SU-DHL-6 (cell line): ENCODE measurements at regions not wholly inside any gene's neighbourhood (a gene's known extent, or its start where the extent isn't known, plus 50 kb on each side); places are given as distances from the start of the nearest gene placed in this dataset.

ENCODE experiments used
- CTCF ChIP-seq: fragments of 200-600 bp; sonication (generic); IDR thresholded peaks from one replicate; pipeline ENCODE4 v1.5.1; 2017; ENCODE audit warnings: antibody characterized with exemption, mild to moderate bottlenecking, low read length, moderate library complexity; ENCODE audit not compliant: insufficient read depth, poor library complexity, severe bottlenecking
- EZH2phosphoT487 ChIP-seq: fragments of 200-600 bp; sonication (generic), shearing (Covaris generic); conservative IDR thresholded peaks from 2 replicates; pipeline ENCODE4 v1.6.1; 2018; ENCODE audit warnings: mild to moderate bottlenecking, antibody characterized with exemption, low read length, moderate library complexity, mixed read lengths

- TF ChIP-seq CTCF (no peak), EZH2phosphoT487 (no peak)
These were observed 120.7 kb upstream of the HCCS start for GRCh38 chrX:10990418-10990817.
